ENCODE measurements at regions not wholly inside any gene's neighbourhood (a gene's known extent, or its start where the extent isn't known, plus 50 kb on each side); places are given as distances from the start of the nearest gene placed in this dataset.

GRCh38 chrX:43317378-43317777 is 338.7 kb upstream of the MAOA start (continued):
- no peak for TF ChIP-seq TCF4 (CRISPR knock-in tag; IDR thresholded peaks at IDR 0.05; ENCODE audit: borderline replicate concordance)
- TF ChIP-seq, protein P1, sequence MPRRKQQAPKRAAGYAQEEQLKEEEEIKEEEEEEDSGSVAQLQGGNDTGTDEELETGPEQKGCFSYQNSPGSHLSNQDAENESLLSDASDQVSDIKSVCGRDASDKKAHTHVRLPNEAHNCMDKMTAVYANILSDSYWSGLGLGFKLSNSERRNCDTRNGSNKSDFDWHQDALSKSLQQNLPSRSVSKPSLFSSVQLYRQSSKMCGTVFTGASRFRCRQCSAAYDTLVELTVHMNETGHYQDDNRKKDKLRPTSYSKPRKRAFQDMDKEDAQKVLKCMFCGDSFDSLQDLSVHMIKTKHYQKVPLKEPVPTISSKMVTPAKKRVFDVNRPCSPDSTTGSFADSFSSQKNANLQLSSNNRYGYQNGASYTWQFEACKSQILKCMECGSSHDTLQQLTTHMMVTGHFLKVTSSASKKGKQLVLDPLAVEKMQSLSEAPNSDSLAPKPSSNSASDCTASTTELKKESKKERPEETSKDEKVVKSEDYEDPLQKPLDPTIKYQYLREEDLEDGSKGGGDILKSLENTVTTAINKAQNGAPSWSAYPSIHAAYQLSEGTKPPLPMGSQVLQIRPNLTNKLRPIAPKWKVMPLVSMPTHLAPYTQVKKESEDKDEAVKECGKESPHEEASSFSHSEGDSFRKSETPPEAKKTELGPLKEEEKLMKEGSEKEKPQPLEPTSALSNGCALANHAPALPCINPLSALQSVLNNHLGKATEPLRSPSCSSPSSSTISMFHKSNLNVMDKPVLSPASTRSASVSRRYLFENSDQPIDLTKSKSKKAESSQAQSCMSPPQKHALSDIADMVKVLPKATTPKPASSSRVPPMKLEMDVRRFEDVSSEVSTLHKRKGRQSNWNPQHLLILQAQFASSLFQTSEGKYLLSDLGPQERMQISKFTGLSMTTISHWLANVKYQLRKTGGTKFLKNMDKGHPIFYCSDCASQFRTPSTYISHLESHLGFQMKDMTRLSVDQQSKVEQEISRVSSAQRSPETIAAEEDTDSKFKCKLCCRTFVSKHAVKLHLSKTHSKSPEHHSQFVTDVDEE (CRISPR knock-in tag; IDR thresholded peaks at IDR 0.05) = no peak
- TF ChIP-seq ZFP30 (CRISPR knock-in tag; IDR thresholded peaks at IDR 0.05) = no peak
- TF ChIP-seq PPARA (CRISPR knock-in tag; IDR thresholded peaks at IDR 0.05; ENCODE audit: borderline replicate concordance) = no peak

- ATAC-seq = no peak
- TF ChIP-seq ZFP3 (CRISPR knock-in tag; IDR thresholded peaks at IDR 0.05) (no peak), GLIS3 (CRISPR knock-in tag; IDR thresholded peaks at IDR 0.05) (no peak), BACH2 (CRISPR knock-in tag; IDR thresholded peaks at IDR 0.05; ENCODE audit: borderline replicate concordance) (no peak), TCF4 (CRISPR knock-in tag; IDR thresholded peaks at IDR 0.05; ENCODE audit: borderline replicate concordance) (no peak), CSRNP3 (CRISPR knock-in tag; IDR thresholded peaks at IDR 0.05) (no peak), PPARA (CRISPR knock-in tag; IDR thresholded peaks at IDR 0.05; ENCODE audit: borderline replicate concordance) (no peak)
- TF ChIP-seq, protein P2, sequence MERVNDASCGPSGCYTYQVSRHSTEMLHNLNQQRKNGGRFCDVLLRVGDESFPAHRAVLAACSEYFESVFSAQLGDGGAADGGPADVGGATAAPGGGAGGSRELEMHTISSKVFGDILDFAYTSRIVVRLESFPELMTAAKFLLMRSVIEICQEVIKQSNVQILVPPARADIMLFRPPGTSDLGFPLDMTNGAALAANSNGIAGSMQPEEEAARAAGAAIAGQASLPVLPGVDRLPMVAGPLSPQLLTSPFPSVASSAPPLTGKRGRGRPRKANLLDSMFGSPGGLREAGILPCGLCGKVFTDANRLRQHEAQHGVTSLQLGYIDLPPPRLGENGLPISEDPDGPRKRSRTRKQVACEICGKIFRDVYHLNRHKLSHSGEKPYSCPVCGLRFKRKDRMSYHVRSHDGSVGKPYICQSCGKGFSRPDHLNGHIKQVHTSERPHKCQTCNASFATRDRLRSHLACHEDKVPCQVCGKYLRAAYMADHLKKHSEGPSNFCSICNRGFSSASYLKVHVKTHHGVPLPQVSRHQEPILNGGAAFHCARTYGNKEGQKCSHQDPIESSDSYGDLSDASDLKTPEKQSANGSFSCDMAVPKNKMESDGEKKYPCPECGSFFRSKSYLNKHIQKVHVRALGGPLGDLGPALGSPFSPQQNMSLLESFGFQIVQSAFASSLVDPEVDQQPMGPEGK (CRISPR knock-in tag; IDR thresholded peaks at IDR 0.05; ENCODE audit: borderline replicate concordance) = no peak
- TF ChIP-seq, protein P1 (CRISPR knock-in tag; IDR thresholded peaks at IDR 0.05) = no peak
Observed at GRCh38 chrX:43328358-43328946, 327.6 kb upstream of the MAOA start.

- TF ChIP-seq CSDC2 (CRISPR knock-in tag; IDR thresholded peaks at IDR 0.05) = no peak
- no peak for TF ChIP-seq ARNTL (CRISPR knock-in tag; IDR thresholded peaks at IDR 0.05; ENCODE audit: borderline replicate concordance, low read depth)
- no peak for TF ChIP-seq ISL1 (CRISPR knock-in tag; IDR thresholded peaks at IDR 0.05)
- TF ChIP-seq, protein P3, sequence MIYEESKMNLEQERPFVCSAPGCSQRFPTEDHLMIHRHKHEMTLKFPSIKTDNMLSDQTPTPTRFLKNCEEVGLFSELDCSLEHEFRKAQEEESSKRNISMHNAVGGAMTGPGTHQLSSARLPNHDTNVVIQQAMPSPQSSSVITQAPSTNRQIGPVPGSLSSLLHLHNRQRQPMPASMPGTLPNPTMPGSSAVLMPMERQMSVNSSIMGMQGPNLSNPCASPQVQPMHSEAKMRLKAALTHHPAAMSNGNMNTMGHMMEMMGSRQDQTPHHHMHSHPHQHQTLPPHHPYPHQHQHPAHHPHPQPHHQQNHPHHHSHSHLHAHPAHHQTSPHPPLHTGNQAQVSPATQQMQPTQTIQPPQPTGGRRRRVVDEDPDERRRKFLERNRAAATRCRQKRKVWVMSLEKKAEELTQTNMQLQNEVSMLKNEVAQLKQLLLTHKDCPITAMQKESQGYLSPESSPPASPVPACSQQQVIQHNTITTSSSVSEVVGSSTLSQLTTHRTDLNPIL (CRISPR knock-in tag; IDR thresholded peaks at IDR 0.05; ENCODE audit: low read depth) = no peak
- TF ChIP-seq GLIS3 (CRISPR knock-in tag; IDR thresholded peaks at IDR 0.05) = no peak
- no peak for TF ChIP-seq POU6F1 (CRISPR knock-in tag; IDR thresholded peaks at IDR 0.05; ENCODE audit: borderline replicate concordance, low read depth)
- no peak for TF ChIP-seq RARB (CRISPR knock-in tag; IDR thresholded peaks at IDR 0.05)
- TF ChIP-seq SNAI2 (CRISPR knock-in tag; IDR thresholded peaks at IDR 0.05) = no peak
- TF ChIP-seq TCF4 (CRISPR knock-in tag; IDR thresholded peaks at IDR 0.05; ENCODE audit: borderline replicate concordance) = no peak
- ATAC-seq = no peak
Observed at GRCh38 chrX:43333543-43333942, 322.6 kb upstream of the MAOA start.
